ENCODE measurements at regions not wholly inside any gene's neighbourhood (a gene's known extent, or its start where the extent isn't known, plus 50 kb on each side); places are given as distances from the start of the nearest gene placed in this dataset.

GRCh38 chr7:96499532-96499931, 177.6 kb upstream of the SLC25A13 start:
- Histone ChIP-seq H3K9ac (ENCODE audit: low read depth in 1 of 2, low read length in 2 of 2) (no peak overlapping the region), H3K4me3 (ENCODE audit: low read depth in 1 of 3, low read length in 3 of 3) (no peak overlapping the region), H3K4me1 (ENCODE audit: control insufficient read depth in 4 of 4, insufficient read depth in 4 of 4, low read length in 3 of 4) (peaks cover 7 to 41% (median 37%) of the 10 kb centered on the region in 4 donors), H3K9me3 (ENCODE audit: control insufficient read depth in 4 of 4, low read length in 3 of 4) (no peaks in the 10 kb centered on the region), H3K27ac (ENCODE audit: low read depth in 1 of 2, low read length in 2 of 2) (no peak overlapping the region), H3K27me3 (ENCODE audit: control insufficient read depth in 4 of 4, insufficient read depth in 4 of 4, low read length in 3 of 4) (no peaks in the 10 kb centered on the region), H3K36me3 (ENCODE audit: control insufficient read depth in 4 of 4, insufficient read depth in 3 of 4, low read depth in 1 of 4, low read length in 3 of 4) (no peaks in the 10 kb centered on the region)
- peak; percentile 38 for TF ChIP-seq YY1 (IDR thresholded peaks at IDR 0.05)
- peak; percentile 35 for TF ChIP-seq MAX (IDR thresholded peaks at IDR 0.05)
- TF ChIP-seq HNF4A (conservative IDR thresholded peaks at IDR 0.05), result peak; percentile 34 to 54
- peak in 1 of 2 donors; percentile 60 for TF ChIP-seq RXRA (IDR thresholded peaks at IDR 0.05)
- peak; percentile 29 for TF ChIP-seq FOXA1 (IDR thresholded peaks at IDR 0.05)
- peak; percentile 25 for TF ChIP-seq ZBTB33 (IDR thresholded peaks at IDR 0.05)
- TF ChIP-seq HNF4G (IDR thresholded peaks at IDR 0.05), result no peak
- TF ChIP-seq EGR1 (IDR thresholded peaks at IDR 0.05; ENCODE audit: low read depth in 2 of 2), result peak in 1 of 2 donors; percentile 73
- TF ChIP-seq RAD21 (IDR thresholded peaks at IDR 0.05), result peak; percentile 26 to 39
- no peak for TF ChIP-seq NR2F2 (IDR thresholded peaks at IDR 0.05)
- no peak for TF ChIP-seq TAF1 (conservative IDR thresholded peaks at IDR 0.05)
- TF ChIP-seq FOXA2 (IDR thresholded peaks at IDR 0.05), result peak; percentile 45
- TF ChIP-seq SP1 (IDR thresholded peaks at IDR 0.05), result peak; percentile 51
- no peak for DNase-seq (ENCODE audit: low spot score)
- WGBS, result 56% methylated on average over 3 of the region's 3 CpGs

- H3K9me3 ChIP-seq (ENCODE audit: control insufficient read depth in 4 of 4, low read length in 3 of 4), result no peaks in the 10 kb centered on the region
- peaks cover 7 to 29% (median 26%) of the 10 kb centered on the region in 4 donors for H3K4me1 ChIP-seq (ENCODE audit: control insufficient read depth in 4 of 4, insufficient read depth in 4 of 4, low read length in 3 of 4)
- H3K4me3 ChIP-seq (ENCODE audit: low read depth in 1 of 3, low read length in 3 of 3), result no peak overlapping the region
- no peaks in the 10 kb centered on the region for H3K36me3 ChIP-seq (ENCODE audit: control insufficient read depth in 4 of 4, insufficient read depth in 3 of 4, low read depth in 1 of 4, low read length in 3 of 4)
- TF ChIP-seq RAD21 (IDR thresholded peaks at IDR 0.05), result peak; percentile 68
- peak; percentile 15 for TF ChIP-seq MAX (IDR thresholded peaks at IDR 0.05)
- peak; percentile 33 to 63 for TF ChIP-seq RXRA (IDR thresholded peaks at IDR 0.05)
- no peak for TF ChIP-seq NR2F2 (IDR thresholded peaks at IDR 0.05)
- peak; percentile 44 for TF ChIP-seq SP1 (IDR thresholded peaks at IDR 0.05)
- peak; percentile 68 to 75 for TF ChIP-seq HNF4A (conservative IDR thresholded peaks at IDR 0.05)
- TF ChIP-seq GABPA (IDR thresholded peaks at IDR 0.05 in 1 of 2, conservative IDR thresholded peaks at IDR 0.05 in 1 of 2), result no peak
- H3K9ac ChIP-seq (ENCODE audit: low read depth in 1 of 2, low read length in 2 of 2), result peak overlapping the region in 1 of 2 donors; percentile 9
- H3K27me3 ChIP-seq (ENCODE audit: control insufficient read depth in 4 of 4, insufficient read depth in 4 of 4, low read length in 3 of 4), result no peaks in the 10 kb centered on the region
- no peak overlapping the region for H3K27ac ChIP-seq (ENCODE audit: low read depth in 1 of 2, low read length in 2 of 2)
- DNase-seq (ENCODE audit: low spot score), result no peak
- WGBS, result 41% methylated on average over 2 of the region's 2 CpGs
Measured at GRCh38 chr7:96497567-96497966, 175.7 kb upstream of the SLC25A13 start.

GRCh38 chr7:96495751-96496216, 173.9 kb upstream of the SLC25A13 start:
- peaks cover 7 to 12% (median 9%) of the 10 kb centered on the region in 4 donors for H3K4me1 ChIP-seq (ENCODE audit: control insufficient read depth in 4 of 4, insufficient read depth in 4 of 4, low read length in 3 of 4)
- TF ChIP-seq RXRA (IDR thresholded peaks at IDR 0.05), result no peak
- no peak for TF ChIP-seq EGR1 (IDR thresholded peaks at IDR 0.05; ENCODE audit: low read depth in 2 of 2)
- no peak for TF ChIP-seq HNF4A (conservative IDR thresholded peaks at IDR 0.05)
- no peak for TF ChIP-seq TAF1 (conservative IDR thresholded peaks at IDR 0.05)
- no peak for TF ChIP-seq HNF4G (IDR thresholded peaks at IDR 0.05)
- TF ChIP-seq ATF3 (IDR thresholded peaks at IDR 0.05), result no peak
- no peak for TF ChIP-seq MAX (IDR thresholded peaks at IDR 0.05)
- TF ChIP-seq JUND (IDR thresholded peaks at IDR 0.05), result no peak
- TF ChIP-seq FOXA2 (IDR thresholded peaks at IDR 0.05), result no peak
- no peak for TF ChIP-seq YY1 (IDR thresholded peaks at IDR 0.05)
- TF ChIP-seq ZBTB33 (IDR thresholded peaks at IDR 0.05), result no peak
- H3K9me3 ChIP-seq (ENCODE audit: control insufficient read depth in 4 of 4, low read length in 3 of 4), result no peaks in the 10 kb centered on the region
- no peak overlapping the region for H3K9ac ChIP-seq (ENCODE audit: low read depth in 1 of 2, low read length in 2 of 2)
- no peaks in the 10 kb centered on the region for H3K27me3 ChIP-seq (ENCODE audit: control insufficient read depth in 4 of 4, insufficient read depth in 4 of 4, low read length in 3 of 4)
- H3K36me3 ChIP-seq (ENCODE audit: control insufficient read depth in 4 of 4, insufficient read depth in 3 of 4, low read depth in 1 of 4, low read length in 3 of 4), result no peaks in the 10 kb centered on the region
- no peak overlapping the region for H3K4me3 ChIP-seq (ENCODE audit: low read depth in 1 of 3, low read length in 3 of 3)
- no peak overlapping the region for H3K27ac ChIP-seq (ENCODE audit: low read depth in 1 of 2, low read length in 2 of 2)
- 47% methylated on average over 6 of the region's 6 CpGs for WGBS
- no peak for DNase-seq (ENCODE audit: low spot score)

Data from liver (tissue), 7 donors.